ENCODE measurements at regions not wholly inside any gene's neighbourhood (a gene's known extent, or its start where the extent isn't known, plus 50 kb on each side); places are given as distances from the start of the nearest gene placed in this dataset.
"Not testable (repeated sequence)": the region's sequence is repeated elsewhere in the genome, so short reads cannot be mapped to it uniquely, and the experiment has no call there.

- TF ChIP-seq, protein P1, sequence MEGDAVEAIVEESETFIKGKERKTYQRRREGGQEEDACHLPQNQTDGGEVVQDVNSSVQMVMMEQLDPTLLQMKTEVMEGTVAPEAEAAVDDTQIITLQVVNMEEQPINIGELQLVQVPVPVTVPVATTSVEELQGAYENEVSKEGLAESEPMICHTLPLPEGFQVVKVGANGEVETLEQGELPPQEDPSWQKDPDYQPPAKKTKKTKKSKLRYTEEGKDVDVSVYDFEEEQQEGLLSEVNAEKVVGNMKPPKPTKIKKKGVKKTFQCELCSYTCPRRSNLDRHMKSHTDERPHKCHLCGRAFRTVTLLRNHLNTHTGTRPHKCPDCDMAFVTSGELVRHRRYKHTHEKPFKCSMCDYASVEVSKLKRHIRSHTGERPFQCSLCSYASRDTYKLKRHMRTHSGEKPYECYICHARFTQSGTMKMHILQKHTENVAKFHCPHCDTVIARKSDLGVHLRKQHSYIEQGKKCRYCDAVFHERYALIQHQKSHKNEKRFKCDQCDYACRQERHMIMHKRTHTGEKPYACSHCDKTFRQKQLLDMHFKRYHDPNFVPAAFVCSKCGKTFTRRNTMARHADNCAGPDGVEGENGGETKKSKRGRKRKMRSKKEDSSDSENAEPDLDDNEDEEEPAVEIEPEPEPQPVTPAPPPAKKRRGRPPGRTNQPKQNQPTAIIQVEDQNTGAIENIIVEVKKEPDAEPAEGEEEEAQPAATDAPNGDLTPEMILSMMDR (IDR thresholded peaks at IDR 0.05), result not testable (repeated sequence)
- TF ChIP-seq POLR2A, POLR2AphosphoS5, EP300 (IDR thresholded peaks at IDR 0.05): not testable (repeated sequence)
Measured at GRCh38 chr4:126546197-126546596, 1086.6 kb upstream of the INTU start.
